ENCODE measurements at regions not wholly inside any gene's neighbourhood (a gene's known extent, or its start where the extent isn't known, plus 50 kb on each side); places are given as distances from the start of the nearest gene placed in this dataset.

- no peak for DNase-seq
Observed at GRCh38 chr18:47457614-47458013, 206.2 kb upstream of the SKOR2 start.

- no peak for DNase-seq
Observed at GRCh38 chr18:47453038-47453437, 201.6 kb upstream of the SKOR2 start.

- DNase-seq = no peak
Observed at GRCh38 chr18:47448956-47449355, 197.5 kb upstream of the SKOR2 start.

GRCh38 chr18:47441914-47442313 is 190.5 kb upstream of the SKOR2 start:
- DNase-seq = no peak

- DNase-seq = no peak
Observed at GRCh38 chr18:47438001-47438400, 186.5 kb upstream of the SKOR2 start.

GRCh38 chr18:47436871-47437270 is 185.4 kb upstream of the SKOR2 start:
- DNase-seq = no peak

GRCh38 chr18:47434214-47434746 is 182.8 kb upstream of the SKOR2 start:
- DNase-seq = no peak

- DNase-seq = no peak
Observed at GRCh38 chr18:47427923-47428637, 176.6 kb upstream of the SKOR2 start.

GRCh38 chr18:47427072-47427471 is 175.6 kb upstream of the SKOR2 start:
- no peak for DNase-seq

GRCh38 chr18:47425365-47425764 is 173.9 kb upstream of the SKOR2 start:
- no peak for DNase-seq

- DNase-seq = no peak
Observed at GRCh38 chr18:47422524-47422923, 171.1 kb upstream of the SKOR2 start.

- DNase-seq = no peak
Observed at GRCh38 chr18:47420130-47420529, 168.7 kb upstream of the SKOR2 start.

GRCh38 chr18:47418746-47419145 is 167.3 kb upstream of the SKOR2 start:
- DNase-seq = no peak

- no peak for DNase-seq
Observed at GRCh38 chr18:47417807-47418206, 166.3 kb upstream of the SKOR2 start.

GRCh38 chr18:47415881-47416280 is 164.4 kb upstream of the SKOR2 start:
- DNase-seq = no peak

- DNase-seq = no peak
Observed at GRCh38 chr18:47413327-47413726, 161.9 kb upstream of the SKOR2 start.

- DNase-seq = no peak
Observed at GRCh38 chr18:47412924-47413323, 161.5 kb upstream of the SKOR2 start.

GRCh38 chr18:47411159-47411558 is 159.7 kb upstream of the SKOR2 start:
- no peak for DNase-seq

GRCh38 chr18:47410139-47410538 is 158.7 kb upstream of the SKOR2 start:
- no peak for DNase-seq

GRCh38 chr18:47409519-47409918 is 158.1 kb upstream of the SKOR2 start:
- no peak for DNase-seq

GRCh38 chr18:47407736-47408135 is 156.3 kb upstream of the SKOR2 start:
- no peak for DNase-seq

- no peak for DNase-seq
Observed at GRCh38 chr18:47404845-47405244, 153.4 kb upstream of the SKOR2 start.

- DNase-seq = no peak
Observed at GRCh38 chr18:47403949-47404348, 152.5 kb upstream of the SKOR2 start.

GRCh38 chr18:47403317-47403716 is 151.9 kb upstream of the SKOR2 start:
- no peak for DNase-seq

GRCh38 chr18:47399475-47399874 is 148.0 kb upstream of the SKOR2 start:
- no peak for DNase-seq

All from midbrain (tissue), 1 donor.